GM19193 (cell line): ENCODE measurements at regions not wholly inside any gene's neighbourhood (a gene's known extent, or its start where the extent isn't known, plus 50 kb on each side); places are given as distances from the start of the nearest gene placed in this dataset.

Experiments
- POLR2A ChIP-seq: IDR thresholded peaks from 4 replicates; pipeline ENCODE4 v1.6.1; 2011; ENCODE audit not compliant: insufficient read depth, insufficient read length; ENCODE audit errors: extremely low read depth

DNA sequence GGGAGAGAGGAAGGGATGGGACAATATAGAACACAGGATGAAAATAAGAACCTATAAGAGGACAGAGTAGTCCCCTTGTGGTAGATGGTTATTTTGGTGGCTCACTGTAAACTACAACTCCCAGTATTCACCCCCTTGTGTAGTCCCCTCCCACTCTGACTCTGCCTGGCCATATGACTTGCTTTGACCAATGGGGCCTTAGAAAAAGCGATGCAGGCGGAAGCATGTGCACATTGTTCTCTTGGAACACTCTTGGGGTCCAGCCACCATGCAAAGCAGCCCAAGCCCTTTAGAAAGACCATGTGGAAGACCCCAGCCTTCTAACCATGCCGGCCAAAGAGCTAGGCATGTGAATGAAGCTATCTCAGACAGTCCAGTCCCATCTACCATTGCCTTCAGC, 415.0 kb downstream of the BCOR start:
- TF ChIP-seq POLR2A, result no peak

DNA sequence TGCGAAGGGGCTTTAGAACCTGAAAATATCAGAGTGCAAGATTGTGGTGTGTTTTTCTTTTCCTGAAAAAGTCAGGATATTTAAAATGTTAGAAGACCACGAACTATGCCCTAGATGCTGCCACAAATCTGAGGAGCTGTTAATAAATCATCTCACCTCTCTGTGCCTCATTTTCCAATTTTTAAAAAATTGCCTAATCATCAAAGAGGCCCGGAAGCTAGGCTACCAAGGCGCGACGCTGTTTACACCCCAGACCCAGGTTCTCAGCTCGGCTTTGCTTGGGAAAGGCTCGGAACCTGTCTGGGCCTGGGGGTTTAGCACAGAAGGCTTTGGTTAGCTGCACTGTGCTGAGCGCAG, 409.6 kb downstream of the BCOR start:
- no peak for TF ChIP-seq POLR2A

DNA sequence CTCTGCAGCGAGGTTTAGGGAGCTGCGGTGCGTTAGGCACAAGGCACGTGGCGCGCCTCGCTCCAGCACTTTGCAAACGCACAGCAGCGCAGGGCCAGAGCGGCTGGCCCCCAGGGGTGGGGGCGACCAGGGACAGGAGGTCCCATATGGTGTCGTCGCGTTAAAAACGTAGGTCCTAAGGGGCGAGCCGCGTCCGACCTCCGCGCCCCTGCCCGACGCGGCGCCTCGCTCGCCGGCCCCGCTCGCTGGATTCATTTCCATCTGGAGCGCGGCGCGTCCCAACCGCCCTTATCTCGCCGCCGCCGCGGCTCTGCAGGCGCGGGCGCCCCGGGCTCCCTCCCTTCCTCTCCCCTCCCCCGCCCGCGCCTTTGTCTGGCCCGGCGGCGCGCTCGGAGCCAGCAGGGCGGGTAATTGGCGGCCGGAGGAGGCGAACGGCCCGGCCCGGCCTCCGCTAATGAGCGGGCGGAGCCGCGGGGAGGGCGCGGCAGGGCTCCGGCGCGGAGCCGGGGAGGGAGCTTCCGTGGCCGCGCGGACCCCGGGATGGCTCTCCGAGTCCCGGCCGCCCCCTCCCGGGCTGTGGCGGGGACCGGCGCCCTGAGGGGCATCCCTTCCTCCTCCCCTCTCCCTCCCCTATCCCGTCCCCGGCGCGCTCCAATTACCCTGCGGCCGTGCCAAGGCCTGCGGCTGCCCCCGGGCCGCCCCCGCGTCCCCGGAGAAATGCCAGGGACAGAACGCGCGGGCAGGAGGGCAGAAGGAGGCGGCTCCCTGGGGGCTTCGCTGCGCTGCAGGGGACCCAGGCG, 409.0 kb downstream of the BCOR start:
- TF ChIP-seq POLR2A, result no peak

DNA sequence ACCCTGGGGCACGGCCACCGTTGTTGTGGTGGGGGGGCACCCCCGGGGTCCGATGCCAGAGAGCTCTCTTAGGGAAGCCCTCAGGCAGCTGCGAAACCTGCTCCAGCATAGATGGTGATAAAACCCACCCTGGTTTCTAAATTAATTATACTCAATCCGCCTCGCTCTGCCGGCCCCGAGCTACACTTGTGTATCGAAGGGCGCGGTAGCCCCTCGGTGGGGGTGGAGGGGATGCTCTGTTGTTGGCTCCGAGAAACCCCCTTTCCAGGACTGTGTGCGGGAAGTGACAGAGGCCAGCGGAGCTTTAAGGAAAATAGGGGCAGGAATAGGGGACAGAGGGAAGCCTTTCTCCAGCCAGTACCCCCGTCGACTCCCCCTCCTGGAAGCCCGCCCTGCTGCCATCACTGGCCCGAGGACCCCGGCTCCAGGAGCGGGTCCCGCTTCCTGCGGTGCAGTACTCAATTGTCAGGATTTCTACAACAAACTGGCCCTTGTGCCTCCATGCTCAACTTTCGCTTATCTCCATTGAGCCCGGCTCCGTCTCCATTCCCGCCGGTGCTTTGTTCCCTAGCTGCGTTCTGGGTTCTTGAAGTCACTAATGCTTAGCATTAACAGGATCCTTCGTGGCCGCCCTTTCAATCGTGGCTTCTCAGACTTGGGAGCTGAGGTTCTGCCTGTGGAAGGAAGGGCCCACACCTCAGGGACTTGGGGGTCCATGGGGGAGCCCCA, 408.2 kb downstream of the BCOR start:
- no peak for TF ChIP-seq POLR2A

DNA sequence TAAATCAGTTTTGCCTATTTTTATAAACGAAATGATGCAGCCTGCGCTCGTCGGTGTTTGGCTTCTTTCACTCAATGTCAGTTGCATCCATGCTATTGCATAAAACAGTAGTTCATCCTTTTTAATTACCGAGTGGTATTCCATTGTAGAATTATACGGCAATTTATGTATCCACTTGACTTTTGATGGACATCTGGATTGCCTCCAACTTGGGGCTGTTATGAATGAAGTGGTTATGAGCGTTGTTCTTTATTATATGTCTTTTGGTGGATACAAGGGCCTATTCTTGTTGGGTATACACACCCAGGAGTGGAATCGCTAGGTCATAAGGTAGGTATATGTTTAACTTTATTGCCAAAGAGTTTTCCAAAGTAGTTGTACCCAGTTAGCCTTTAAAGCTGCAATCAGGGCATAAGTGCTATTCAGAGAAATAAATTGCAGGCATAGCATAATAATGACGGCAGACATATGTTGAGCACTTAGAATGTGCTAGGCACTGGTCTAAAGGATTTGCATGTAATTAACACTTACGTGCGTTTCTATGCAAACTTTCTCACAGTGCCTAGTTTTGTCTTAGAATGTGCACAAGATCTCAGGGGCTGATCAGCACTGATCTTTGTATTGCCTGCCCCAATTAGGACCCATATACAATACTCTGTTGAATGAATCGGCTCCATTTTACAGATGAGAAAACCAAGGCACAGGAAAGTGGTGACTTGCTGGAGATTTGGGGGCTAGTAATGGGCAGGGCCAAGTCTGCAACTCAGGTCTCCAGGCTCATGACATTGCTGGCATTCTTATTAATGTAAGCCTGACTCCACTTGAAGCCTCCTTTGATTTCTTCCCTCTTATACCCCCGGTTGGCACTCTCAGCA, 407.0 kb downstream of the BCOR start:
- TF ChIP-seq POLR2A, result no peak

DNA sequence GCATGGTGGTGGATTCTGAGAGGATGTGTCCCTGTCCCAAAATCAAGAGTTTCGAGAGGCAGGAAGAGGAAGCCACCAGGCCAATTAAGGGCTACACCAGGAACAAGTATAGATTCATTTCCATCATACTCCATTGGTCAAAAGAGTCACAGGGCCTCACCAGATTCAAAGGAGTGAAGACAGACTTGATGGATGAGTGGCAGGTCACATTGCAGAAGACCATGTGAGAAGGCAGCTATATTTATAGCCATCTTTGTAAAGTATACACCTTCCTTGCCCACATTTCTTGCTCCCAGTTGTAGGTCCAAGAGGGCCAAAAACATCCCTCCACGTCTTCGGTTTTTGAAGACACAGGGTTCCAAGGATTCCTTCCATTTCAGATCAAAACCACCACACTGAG, 406.0 kb downstream of the BCOR start:
- TF ChIP-seq POLR2A, result no peak

DNA sequence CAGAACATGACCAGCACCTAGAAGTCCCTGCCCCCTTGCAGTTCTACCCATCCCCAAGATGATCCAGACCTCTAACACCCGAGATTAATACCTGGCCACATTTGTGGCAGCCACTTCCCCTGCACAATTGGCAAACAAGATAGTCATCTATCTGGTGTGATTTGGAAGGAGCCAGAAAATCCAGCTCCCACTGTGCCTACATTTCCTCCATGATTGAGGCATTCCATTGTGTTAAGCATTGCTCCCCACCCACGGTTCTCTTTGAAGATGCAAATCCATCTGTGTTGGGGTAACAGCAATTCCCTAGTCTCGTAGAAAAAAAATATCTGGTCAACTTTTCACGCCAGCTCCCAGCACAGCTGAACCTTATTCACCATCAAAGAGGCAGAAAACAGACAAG, 405.0 kb downstream of the BCOR start:
- no peak for TF ChIP-seq POLR2A

DNA sequence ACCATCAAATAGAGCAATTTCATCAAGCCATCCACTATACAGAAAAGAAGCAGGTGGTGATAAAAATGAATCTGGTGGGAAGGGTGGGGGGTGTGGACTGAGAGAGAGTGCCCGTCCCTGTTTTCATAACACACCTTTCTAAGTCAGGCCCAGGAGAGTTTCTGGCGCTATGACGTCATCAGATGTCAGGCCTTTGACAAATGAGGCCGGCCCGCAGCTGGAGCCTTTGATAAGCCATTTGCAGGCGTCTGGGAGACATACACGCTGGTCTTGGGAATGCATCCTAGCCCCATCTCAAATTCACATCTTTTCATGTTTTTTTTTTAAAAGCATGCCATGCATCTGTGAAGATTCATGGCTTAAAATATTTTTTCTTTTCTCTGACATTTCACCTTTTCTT, 404.5 kb downstream of the BCOR start:
- no peak for TF ChIP-seq POLR2A

DNA sequence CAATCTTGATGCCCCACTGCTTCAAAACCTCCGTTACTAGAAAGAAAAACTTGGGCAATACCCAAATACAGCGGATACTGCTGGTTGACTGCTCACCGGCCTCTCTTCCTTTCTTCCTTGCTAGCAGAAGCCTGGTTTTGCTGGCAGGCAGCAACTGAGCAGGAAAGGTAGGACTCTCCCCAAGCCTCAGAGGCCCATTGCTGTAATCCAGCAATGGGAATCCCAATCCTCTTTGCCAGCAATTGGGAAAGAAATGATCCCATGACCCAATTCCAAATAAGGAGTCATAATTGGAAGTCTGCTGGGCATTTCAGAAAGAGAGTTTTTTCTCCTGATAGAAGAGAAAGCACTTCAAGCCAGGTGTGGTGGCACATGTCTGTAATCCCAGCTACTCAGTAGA, 394.5 kb downstream of the BCOR start:
- no peak for TF ChIP-seq POLR2A

DNA sequence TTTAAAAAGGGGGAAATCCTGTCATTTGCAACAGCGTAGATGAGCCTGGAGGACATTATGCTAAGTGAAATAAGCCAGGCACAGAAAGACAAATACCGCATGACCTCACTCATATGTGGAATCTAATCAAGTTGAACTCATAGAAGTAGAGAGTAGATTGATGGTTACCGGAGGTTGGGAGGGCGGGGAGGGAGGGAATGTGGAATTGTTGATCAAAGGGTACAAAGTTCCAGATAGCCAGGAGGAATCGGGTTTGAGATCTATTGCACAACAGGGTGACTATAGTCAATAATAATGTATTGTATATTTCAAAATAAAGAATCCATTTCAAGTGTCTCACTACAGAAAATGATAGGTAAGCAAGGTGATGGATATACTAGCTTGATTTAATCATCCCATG, 393.2 kb downstream of the BCOR start:
- TF ChIP-seq POLR2A, result no peak

DNA sequence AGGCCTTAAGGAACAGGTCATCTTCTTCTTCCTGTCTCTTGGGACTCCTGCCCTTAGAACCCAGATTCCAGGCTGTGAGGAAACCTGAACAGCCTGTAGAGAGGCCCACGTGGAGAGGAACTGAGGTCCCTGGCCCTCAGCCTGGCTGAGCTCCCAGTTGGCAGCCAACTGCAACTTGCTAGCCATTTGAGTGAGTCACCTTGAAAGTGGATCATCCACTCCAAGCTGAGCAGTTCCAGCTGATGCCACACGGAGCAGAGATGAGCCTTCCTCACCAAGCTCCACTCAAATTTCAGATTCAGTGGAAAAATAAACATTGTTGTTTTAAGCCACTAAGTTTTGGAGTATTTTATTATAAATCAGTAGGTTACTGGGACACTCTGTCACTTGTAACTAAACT, 392.5 kb downstream of the BCOR start:
- no peak for TF ChIP-seq POLR2A

DNA sequence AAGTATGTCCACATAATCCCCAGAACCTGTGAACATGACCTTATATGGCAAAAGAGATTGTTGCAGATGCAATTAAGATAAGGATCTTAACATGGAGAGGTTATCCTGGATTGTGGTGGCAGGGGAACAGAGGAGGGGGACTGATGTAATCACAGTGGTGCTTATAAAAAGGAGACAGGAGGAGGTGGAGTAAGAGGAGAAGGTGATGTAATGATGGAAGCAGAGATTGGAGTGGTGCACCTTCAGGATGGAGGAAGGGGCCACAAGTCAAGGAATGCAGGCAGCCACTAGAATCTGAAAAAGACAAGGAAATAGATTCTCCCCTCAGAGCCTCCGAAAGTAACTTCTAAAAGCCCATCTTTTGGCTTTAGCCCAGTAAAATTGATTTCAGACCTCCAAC, 388.4 kb downstream of the BCOR start:
- TF ChIP-seq POLR2A, result no peak

DNA sequence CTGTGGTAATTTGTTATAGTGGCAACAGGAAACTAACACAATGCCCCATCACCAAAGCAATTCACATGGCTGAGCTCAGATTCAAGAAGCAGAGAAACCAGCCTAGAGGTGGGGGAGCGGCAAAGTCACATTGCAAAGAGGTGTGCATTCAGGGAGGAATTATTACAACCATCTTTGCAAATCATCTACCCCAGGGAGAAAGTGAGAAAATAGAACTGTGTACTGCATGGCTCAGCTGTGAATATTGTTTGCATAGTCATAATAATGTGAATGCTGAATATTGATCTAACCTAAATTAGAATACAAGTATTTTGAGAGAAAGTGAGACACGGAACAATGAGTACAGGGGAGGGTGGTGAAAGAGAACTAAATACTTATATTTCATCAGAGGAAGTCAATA, 387.9 kb downstream of the BCOR start:
- no peak for TF ChIP-seq POLR2A

DNA sequence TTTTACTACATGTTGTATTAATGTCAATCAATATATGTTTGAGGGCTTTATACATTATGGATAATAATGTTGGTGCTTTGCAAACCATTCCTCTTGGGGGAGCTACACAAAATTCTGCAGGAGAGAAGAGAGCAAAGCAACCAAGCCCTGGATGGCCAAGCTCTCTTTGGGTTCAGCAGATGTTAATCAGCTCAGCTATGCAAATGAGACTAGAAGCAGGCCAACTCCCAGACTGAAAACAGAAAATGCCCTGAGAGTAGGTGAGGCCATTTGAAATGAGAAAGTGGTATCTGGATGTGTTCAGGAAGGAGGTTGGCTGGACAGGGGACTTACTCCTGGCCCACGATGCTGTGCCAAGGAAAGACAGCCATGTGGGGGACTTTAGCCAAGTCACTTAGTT, 387.0 kb downstream of the BCOR start:
- no peak for TF ChIP-seq POLR2A

DNA sequence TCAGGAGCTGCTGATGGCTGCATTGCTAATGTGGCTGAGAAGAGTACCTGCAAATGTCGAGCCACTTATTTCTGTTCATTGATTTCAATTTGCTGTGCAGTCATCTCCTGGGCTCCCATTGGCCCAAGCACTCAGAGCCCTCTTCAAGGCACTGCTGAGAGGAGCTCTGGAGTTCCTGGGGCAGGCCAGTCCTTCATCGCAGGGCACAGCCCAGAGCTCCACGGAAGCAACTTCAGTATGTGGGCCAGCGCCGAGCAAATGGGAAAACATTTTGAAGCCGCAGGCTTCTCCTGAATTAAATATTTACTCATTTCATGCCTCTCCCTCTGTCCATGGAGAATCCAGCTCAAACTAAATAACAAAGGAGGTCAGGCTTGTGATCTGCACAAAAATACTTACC, 383.3 kb downstream of the BCOR start:
- no peak for TF ChIP-seq POLR2A
